Erythroblast (primary cell): ENCODE measurements at regions not wholly inside any gene's neighbourhood (a gene's known extent, or its start where the extent isn't known, plus 50 kb on each side); places are given as distances from the start of the nearest gene placed in this dataset.

Experiments
- GATA1 ChIP-seq: IDR thresholded peaks from 2 replicates; pipeline ENCODE4 v1.6.1; 2011; ENCODE audit warnings: low read depth, mild to moderate bottlenecking, control low read depth, low read length, moderate library complexity
- POLR2A ChIP-seq: IDR thresholded peaks from 2 replicates; pipeline ENCODE4 v1.6.1; 2011; ENCODE audit warnings: mild to moderate bottlenecking, low read length

GRCh38 chr4:153900426-153900825 is 111.5 kb upstream of the SFRP2 start:
- TF ChIP-seq POLR2A (no peak), GATA1 (no peak)
